Neural progenitor cell (in vitro differentiated cells): ENCODE measurements at regions not wholly inside any gene's neighbourhood (a gene's known extent, or its start where the extent isn't known, plus 50 kb on each side); places are given as distances from the start of the nearest gene placed in this dataset.

Experiments used
- DNase-seq: peaks from one replicate; pipeline ENCODE4 v3.0.0-alpha.2; 2016; ENCODE audit warnings: low spot score
- H2AFZ ChIP-seq: fragments of 200-600 bp; sonication (generic); replicated peaks from 2 replicates; pipeline ENCODE4 v1.6.1; 2016; ENCODE audit warnings: antibody characterized with exemption
- H3F3A ChIP-seq: fragments of 200-600 bp; sonication (generic); 2 replicates; pipeline ENCODE4 v1.6.1; 2016; ENCODE audit warnings: antibody characterized with exemption, low read depth
- H3K27ac ChIP-seq: fragments of 200-600 bp; sonication (generic); 2 replicates; pipeline ENCODE4 v1.5.1; 2016; ENCODE audit warnings: mild to moderate bottlenecking
- H3K27me3 ChIP-seq: fragments of 200-600 bp; sonication (generic); 2 replicates; pipeline ENCODE4 v1.6.1; 2016; ENCODE audit warnings: mild to moderate bottlenecking, moderate library complexity
- H3K36me3 ChIP-seq: fragments of 200-600 bp; sonication (generic); 2 replicates; pipeline ENCODE4 v1.5.1; 2016
- H3K4me1 ChIP-seq: fragments of 200-600 bp; sonication (generic); 2 replicates; pipeline ENCODE4 v1.6.1; 2016; ENCODE audit warnings: mixed run types
- H3K4me2 ChIP-seq: fragments of 200-600 bp; sonication (generic); 2 replicates; pipeline ENCODE4 v1.6.1; 2016
- H3K4me3 ChIP-seq: fragments of 200-600 bp; sonication (generic); 2 replicates; pipeline ENCODE4 v1.5.1; 2016
- H3K79me2 ChIP-seq: fragments of 200-600 bp; sonication (generic); 2 replicates; pipeline ENCODE4 v1.6.1; 2016; ENCODE audit warnings: low read depth
- H3K9ac ChIP-seq: fragments of 200-600 bp; sonication (generic); 2 replicates; pipeline ENCODE4 v1.6.1; 2016
- H3K9me3 ChIP-seq: fragments of 200-600 bp; sonication (generic); 2 replicates; pipeline ENCODE4 v1.5.1; 2016; ENCODE audit warnings: low read depth
- H4K20me1 ChIP-seq: fragments of 200-600 bp; sonication (generic); 2 replicates; pipeline ENCODE4 v1.6.1; 2016; ENCODE audit warnings: low read depth
- H3K27ac Mint-ChIP-seq: 3 replicates; pipeline ENCODE4 v1.8.0; 2021; ENCODE audit warnings: mixed read lengths
- H3K27me3 Mint-ChIP-seq: 2 replicates; pipeline ENCODE4 v1.8.0; 2022; ENCODE audit warnings: low read depth, mild to moderate bottlenecking, inconsistent platforms, moderate library complexity, mixed read lengths; ENCODE audit not compliant: insufficient read depth
- H3K36me3 Mint-ChIP-seq: 3 replicates; pipeline ENCODE4 v1.8.0; 2021; ENCODE audit warnings: mixed read lengths
- H3K4me1 Mint-ChIP-seq: 3 replicates; pipeline ENCODE4 v1.8.0; 2021; ENCODE audit warnings: mixed read lengths
- H3K4me3 Mint-ChIP-seq: 3 replicates; pipeline ENCODE4 v1.8.0; 2021; ENCODE audit warnings: mild to moderate bottlenecking, moderate library complexity, mixed read lengths
- H3K9me3 Mint-ChIP-seq: 3 replicates; pipeline ENCODE4 v1.8.0; 2020; ENCODE audit warnings: mixed read lengths
- EZH2 ChIP-seq: fragments of 200-600 bp; sonication (generic); IDR thresholded peaks from 2 replicates; pipeline ENCODE4 v1.6.1; 2017; ENCODE audit warnings: antibody characterized with exemption, mild to moderate bottlenecking, moderate library complexity
- EZH2phosphoT487 ChIP-seq: fragments of 200-600 bp; sonication (generic); IDR thresholded peaks from 2 replicates; pipeline ENCODE4 v1.6.1; 2017; ENCODE audit warnings: antibody characterized with exemption
- TF ChIP-seq, protein P1 (sequence below): fragments of 200-600 bp; sonication (generic); IDR thresholded peaks from 2 replicates; pipeline ENCODE4 v1.5.1; 2017; ENCODE audit warnings: antibody characterized with exemption, mild to moderate bottlenecking

DNA sequence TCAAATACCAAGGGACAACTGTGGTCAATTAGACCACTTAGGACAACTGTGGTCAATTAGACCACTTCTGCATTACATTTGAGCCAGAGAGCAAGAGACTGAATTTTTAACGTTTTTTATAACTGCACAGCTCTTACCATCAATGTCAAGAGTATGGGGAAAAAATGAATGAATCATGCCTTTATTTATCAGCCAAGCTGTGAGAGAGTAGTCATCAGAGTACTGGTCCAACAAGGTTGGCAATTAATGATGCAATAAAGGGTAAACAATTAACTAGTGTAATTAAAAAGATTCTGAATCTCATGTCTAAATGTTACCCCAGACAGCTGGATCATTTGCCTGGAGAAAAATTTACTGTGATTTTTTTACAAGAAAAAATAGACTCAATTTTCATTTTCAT, 381.1 kb downstream of the LIG4 start:
- H3K9ac ChIP-seq: no peak overlapping the region
- H2AFZ ChIP-seq: no peak overlapping the region
- peaks cover 37% of the 10 kb centered on the region for H3K4me1 ChIP-seq
- H3K4me3 Mint-ChIP-seq: no peak overlapping the region
- no peaks in the 10 kb centered on the region for H3F3A ChIP-seq
- no peak overlapping the region for H3K27ac Mint-ChIP-seq
- no peak for DNase-seq
- no peaks in the 10 kb centered on the region for H3K27me3 Mint-ChIP-seq
- no peak overlapping the region for H3K4me3 ChIP-seq
- H3K36me3 Mint-ChIP-seq: no peaks in the 10 kb centered on the region
- peaks cover 33% of the 10 kb centered on the region for H3K4me1 Mint-ChIP-seq
- H3K9me3 Mint-ChIP-seq: no peaks in the 10 kb centered on the region
- H3K27ac ChIP-seq: no peak overlapping the region
- H3K27me3 ChIP-seq: no peaks in the 10 kb centered on the region
- no peaks in the 10 kb centered on the region for H3K36me3 ChIP-seq
- no peak for TF ChIP-seq EZH2
- TF ChIP-seq, protein P1, sequence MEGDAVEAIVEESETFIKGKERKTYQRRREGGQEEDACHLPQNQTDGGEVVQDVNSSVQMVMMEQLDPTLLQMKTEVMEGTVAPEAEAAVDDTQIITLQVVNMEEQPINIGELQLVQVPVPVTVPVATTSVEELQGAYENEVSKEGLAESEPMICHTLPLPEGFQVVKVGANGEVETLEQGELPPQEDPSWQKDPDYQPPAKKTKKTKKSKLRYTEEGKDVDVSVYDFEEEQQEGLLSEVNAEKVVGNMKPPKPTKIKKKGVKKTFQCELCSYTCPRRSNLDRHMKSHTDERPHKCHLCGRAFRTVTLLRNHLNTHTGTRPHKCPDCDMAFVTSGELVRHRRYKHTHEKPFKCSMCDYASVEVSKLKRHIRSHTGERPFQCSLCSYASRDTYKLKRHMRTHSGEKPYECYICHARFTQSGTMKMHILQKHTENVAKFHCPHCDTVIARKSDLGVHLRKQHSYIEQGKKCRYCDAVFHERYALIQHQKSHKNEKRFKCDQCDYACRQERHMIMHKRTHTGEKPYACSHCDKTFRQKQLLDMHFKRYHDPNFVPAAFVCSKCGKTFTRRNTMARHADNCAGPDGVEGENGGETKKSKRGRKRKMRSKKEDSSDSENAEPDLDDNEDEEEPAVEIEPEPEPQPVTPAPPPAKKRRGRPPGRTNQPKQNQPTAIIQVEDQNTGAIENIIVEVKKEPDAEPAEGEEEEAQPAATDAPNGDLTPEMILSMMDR: no peak
- TF ChIP-seq EZH2phosphoT487: no peak
- no peaks in the 10 kb centered on the region for H4K20me1 ChIP-seq
- H3K4me2 ChIP-seq: no peak overlapping the region
- no peaks in the 10 kb centered on the region for H3K9me3 ChIP-seq
- H3K79me2 ChIP-seq: no peaks in the 10 kb centered on the region

DNA sequence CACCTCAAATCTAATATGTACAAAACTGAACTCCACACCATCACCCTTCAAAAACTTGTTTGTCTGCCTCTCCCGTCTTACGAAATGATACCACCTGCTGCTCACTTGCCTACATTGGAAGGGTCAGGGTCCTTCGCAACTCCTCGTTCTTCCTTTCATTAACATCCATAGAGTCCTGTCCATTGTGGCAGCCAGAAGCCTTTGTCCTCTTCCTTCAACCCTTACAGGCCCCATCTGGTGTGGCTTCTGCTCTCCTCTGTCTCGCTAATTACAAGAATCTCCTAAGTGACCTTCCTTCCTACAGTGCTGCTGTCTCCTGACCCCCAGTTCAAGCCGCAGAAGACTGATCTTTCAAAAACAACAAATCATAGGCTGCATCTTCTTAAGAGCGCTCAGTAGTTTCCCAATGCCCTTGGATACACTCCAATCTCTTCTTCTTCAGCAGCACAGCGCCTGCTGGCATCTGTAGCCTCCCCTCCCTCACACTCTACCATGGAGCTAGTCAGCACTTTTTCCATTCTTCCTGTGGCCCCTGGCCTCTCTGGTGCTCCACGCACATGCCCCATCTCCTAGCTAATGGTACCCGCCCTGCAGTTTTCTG, 382.7 kb downstream of the LIG4 start:
- peaks cover 22% of the 10 kb centered on the region for H3K4me1 Mint-ChIP-seq
- H3K27ac ChIP-seq: peak overlapping the region; percentile 44

GRCh38 chr13:107830804-107831203, 384.5 kb downstream of the LIG4 start:
- Histone ChIP-seq H3K27ac (no peak overlapping the region), H3K4me1 (peaks cover 19% of the 10 kb centered on the region), H3K4me3 (no peak overlapping the region), H3K27me3 (no peaks in the 10 kb centered on the region), H3K36me3 (no peaks in the 10 kb centered on the region), H3F3A (no peaks in the 10 kb centered on the region), H2AFZ (no peak overlapping the region), H4K20me1 (no peaks in the 10 kb centered on the region), H3K9me3 (no peaks in the 10 kb centered on the region), H3K79me2 (no peaks in the 10 kb centered on the region), H3K4me2 (no peak overlapping the region), H3K9ac (no peak overlapping the region)
- Mint-ChIP-seq H3K4me3 (no peak overlapping the region), H3K9me3 (no peaks in the 10 kb centered on the region), H3K27ac (no peak overlapping the region), H3K4me1 (peaks cover 19% of the 10 kb centered on the region), H3K27me3 (no peaks in the 10 kb centered on the region), H3K36me3 (no peaks in the 10 kb centered on the region)
- TF ChIP-seq, protein P1: no peak
- TF ChIP-seq EZH2phosphoT487: no peak
- TF ChIP-seq EZH2: no peak
- DNase-seq: no peak

More for the DNA sequence above, 382.7 kb downstream of the LIG4 start:
- Histone ChIP-seq H3K4me3 (no peak overlapping the region), H3K4me1 (peaks cover 23% of the 10 kb centered on the region), H3K79me2 (no peaks in the 10 kb centered on the region), H3K27me3 (no peaks in the 10 kb centered on the region), H3F3A (no peaks in the 10 kb centered on the region), H3K36me3 (no peaks in the 10 kb centered on the region), H3K9ac (no peak overlapping the region), H3K9me3 (no peaks in the 10 kb centered on the region), H3K4me2 (peak overlapping the region; percentile 61), H2AFZ (no peak overlapping the region), H4K20me1 (no peaks in the 10 kb centered on the region)
- H3K4me3 Mint-ChIP-seq: no peak overlapping the region
- peak; percentile 52 for DNase-seq
- H3K9me3 Mint-ChIP-seq: no peaks in the 10 kb centered on the region
- H3K27me3 Mint-ChIP-seq: no peaks in the 10 kb centered on the region
- no peak overlapping the region for H3K27ac Mint-ChIP-seq
- H3K36me3 Mint-ChIP-seq: no peaks in the 10 kb centered on the region
- no peak for TF ChIP-seq EZH2

- no peak overlapping the region for H3K4me3 Mint-ChIP-seq
- H3K4me1 Mint-ChIP-seq: peaks cover 12% of the 10 kb centered on the region
- no peaks in the 10 kb centered on the region for H4K20me1 ChIP-seq
- H3K27ac ChIP-seq: no peak overlapping the region
- no peaks in the 10 kb centered on the region for H3K9me3 ChIP-seq
- no peaks in the 10 kb centered on the region for H3K27me3 ChIP-seq
- no peaks in the 10 kb centered on the region for H3K36me3 ChIP-seq
- H3K36me3 Mint-ChIP-seq: no peaks in the 10 kb centered on the region
- no peak overlapping the region for H3K9ac ChIP-seq
- H3K9me3 Mint-ChIP-seq: no peaks in the 10 kb centered on the region
- H3K4me1 ChIP-seq: peaks cover 9% of the 10 kb centered on the region
- DNase-seq: no peak
- H3K4me3 ChIP-seq: no peak overlapping the region
- H3K79me2 ChIP-seq: no peaks in the 10 kb centered on the region
- H3K4me2 ChIP-seq: no peak overlapping the region
- H3K27ac Mint-ChIP-seq: no peak overlapping the region
- no peak overlapping the region for H2AFZ ChIP-seq
- no peaks in the 10 kb centered on the region for H3F3A ChIP-seq
- no peaks in the 10 kb centered on the region for H3K27me3 Mint-ChIP-seq
- TF ChIP-seq, protein P1: no peak
- TF ChIP-seq EZH2 (no peak), EZH2phosphoT487 (no peak)
Measured at GRCh38 chr13:107827840-107828549, 387.3 kb downstream of the LIG4 start.
